ENCODE measurements at regions not wholly inside any gene's neighbourhood (a gene's known extent, or its start where the extent isn't known, plus 50 kb on each side); places are given as distances from the start of the nearest gene placed in this dataset.

- TF ChIP-seq EP300 (IDR thresholded peaks at IDR 0.05) (no peak), CTCF (IDR thresholded peaks at IDR 0.05) (no peak), POLR2A (IDR thresholded peaks at IDR 0.05) (no peak)
Observed at GRCh38 chr9:28899926-28900325, 1326.6 kb upstream of the C9orf72 start.

All from ovary (tissue), 3 donors.